ENCODE measurements at regions not wholly inside any gene's neighbourhood (a gene's known extent, or its start where the extent isn't known, plus 50 kb on each side); places are given as distances from the start of the nearest gene placed in this dataset.

GRCh38 chr10:6936931-6937330, 356.9 kb upstream of the PRKCQ start:
- TF ChIP-seq CTCF (conservative IDR thresholded peaks at IDR 0.05) = no peak
- no peaks in the 10 kb centered on the region for H3K4me1 Mint-ChIP-seq (ENCODE audit: unreplicated experiment)
- H3K4me3 Mint-ChIP-seq = no peak overlapping the region
- no peak for DNase-seq (ENCODE audit: extremely low spot score, unreplicated experiment)
- H3K27ac Mint-ChIP-seq = no peak overlapping the region
- peaks cover 24% of the 10 kb centered on the region for H3K27me3 Mint-ChIP-seq
- no peaks in the 10 kb centered on the region for H3K36me3 Mint-ChIP-seq
- peaks cover 4% of the 10 kb centered on the region for H3K9me3 Mint-ChIP-seq

- H3K4me3 Mint-ChIP-seq = no peak overlapping the region
- peaks cover 43% of the 10 kb centered on the region for H3K27me3 Mint-ChIP-seq
- H3K4me1 Mint-ChIP-seq (ENCODE audit: unreplicated experiment) = peaks cover 4% of the 10 kb centered on the region
- H3K36me3 Mint-ChIP-seq = no peaks in the 10 kb centered on the region
- DNase-seq (ENCODE audit: extremely low spot score, unreplicated experiment) = no peak
- H3K27ac Mint-ChIP-seq = no peak overlapping the region
- no peaks in the 10 kb centered on the region for H3K9me3 Mint-ChIP-seq
- TF ChIP-seq CTCF (conservative IDR thresholded peaks at IDR 0.05) = no peak
Observed at GRCh38 chr10:6929148-6929830, 349.2 kb upstream of the PRKCQ start.

GRCh38 chr10:6928586-6928985, 348.5 kb upstream of the PRKCQ start:
- H3K4me3 Mint-ChIP-seq = no peak overlapping the region
- TF ChIP-seq CTCF (conservative IDR thresholded peaks at IDR 0.05) = no peak
- H3K9me3 Mint-ChIP-seq = no peaks in the 10 kb centered on the region
- H3K4me1 Mint-ChIP-seq (ENCODE audit: unreplicated experiment) = peaks cover 4% of the 10 kb centered on the region
- DNase-seq (ENCODE audit: extremely low spot score, unreplicated experiment) = no peak
- no peaks in the 10 kb centered on the region for H3K36me3 Mint-ChIP-seq
- peaks cover 46% of the 10 kb centered on the region for H3K27me3 Mint-ChIP-seq
- H3K27ac Mint-ChIP-seq = no peak overlapping the region

- TF ChIP-seq CTCF (conservative IDR thresholded peaks at IDR 0.05) = no peak
- no peaks in the 10 kb centered on the region for H3K36me3 Mint-ChIP-seq
- H3K9me3 Mint-ChIP-seq = no peaks in the 10 kb centered on the region
- no peak for DNase-seq (ENCODE audit: extremely low spot score, unreplicated experiment)
- H3K27ac Mint-ChIP-seq = no peak overlapping the region
- no peak overlapping the region for H3K4me3 Mint-ChIP-seq
- H3K4me1 Mint-ChIP-seq (ENCODE audit: unreplicated experiment) = peaks cover 4% of the 10 kb centered on the region
- H3K27me3 Mint-ChIP-seq = peaks cover 50% of the 10 kb centered on the region
Observed at GRCh38 chr10:6926971-6927370, 346.9 kb upstream of the PRKCQ start.

- TF ChIP-seq CTCF (conservative IDR thresholded peaks at IDR 0.05) = no peak
- Mint-ChIP-seq H3K4me3 (no peak overlapping the region), H3K27ac (no peak overlapping the region), H3K9me3 (no peaks in the 10 kb centered on the region), H3K36me3 (no peaks in the 10 kb centered on the region), H3K27me3 (peaks cover 55% of the 10 kb centered on the region), H3K4me1 (ENCODE audit: unreplicated experiment) (peaks cover 10% of the 10 kb centered on the region)
- no peak for DNase-seq (ENCODE audit: extremely low spot score, unreplicated experiment)
Observed at GRCh38 chr10:6925146-6925545, 345.1 kb upstream of the PRKCQ start.

All from type B pancreatic cell (in vitro differentiated cells).